Tibial nerve (tissue), 4 donors: ENCODE measurements at regions not wholly inside any gene's neighbourhood (a gene's known extent, or its start where the extent isn't known, plus 50 kb on each side); places are given as distances from the start of the nearest gene placed in this dataset.
"Not testable (repeated sequence)": the region's sequence is repeated elsewhere in the genome, so short reads cannot be mapped to it uniquely, and the experiment has no call there.

Experiments used
- EP300 ChIP-seq, 2 donors: sonication (generic); formaldehyde crosslinking; IDR thresholded peaks; one replicate each; pipeline ENCODE4 v1.6.1; 2017; ENCODE audit warnings: antibody characterized with exemption in 2 of 2, mild to moderate bottlenecking in 1 of 2
- POLR2A ChIP-seq, 2 donors: fragments of 450-650 bp; IDR thresholded peaks; one replicate each; pipeline ENCODE4 v1.6.1; 2017; ENCODE audit warnings: antibody characterized with exemption in 2 of 2, mild to moderate bottlenecking in 2 of 2, moderate library complexity in 2 of 2
- TF ChIP-seq, protein P1 (sequence below), 5 experiments: fragments of 200-600 bp in 3 of 5; fragments of 450-650 bp in 2 of 5; sonication (generic) in 3 of 5; IDR thresholded peaks; one replicate each; pipeline ENCODE4 v1.5.1; 2016 to 2019; ENCODE audit warnings: antibody characterized with exemption in 5 of 5, mild to moderate bottlenecking in 3 of 5, moderate library complexity in 2 of 5

DNA sequence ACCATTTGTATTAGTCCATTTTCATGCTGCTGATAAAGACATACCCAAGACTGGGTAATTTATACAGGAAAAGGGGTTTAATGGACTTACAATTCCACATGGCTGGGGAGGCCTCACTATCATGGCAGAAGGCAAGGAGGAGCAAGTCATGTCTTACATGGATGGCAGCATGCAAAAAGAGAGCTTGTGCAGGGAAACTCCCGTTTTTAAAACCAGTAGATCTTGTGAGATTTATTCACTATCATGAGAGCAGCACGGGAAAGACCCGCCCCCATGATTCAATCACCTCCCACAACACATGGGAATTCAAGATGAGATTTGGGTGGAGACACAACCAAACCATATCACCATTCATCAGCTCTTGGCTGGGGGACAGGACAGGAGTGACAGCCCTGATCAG, 189.0 kb downstream of the UACA start:
- TF ChIP-seq, protein P1, sequence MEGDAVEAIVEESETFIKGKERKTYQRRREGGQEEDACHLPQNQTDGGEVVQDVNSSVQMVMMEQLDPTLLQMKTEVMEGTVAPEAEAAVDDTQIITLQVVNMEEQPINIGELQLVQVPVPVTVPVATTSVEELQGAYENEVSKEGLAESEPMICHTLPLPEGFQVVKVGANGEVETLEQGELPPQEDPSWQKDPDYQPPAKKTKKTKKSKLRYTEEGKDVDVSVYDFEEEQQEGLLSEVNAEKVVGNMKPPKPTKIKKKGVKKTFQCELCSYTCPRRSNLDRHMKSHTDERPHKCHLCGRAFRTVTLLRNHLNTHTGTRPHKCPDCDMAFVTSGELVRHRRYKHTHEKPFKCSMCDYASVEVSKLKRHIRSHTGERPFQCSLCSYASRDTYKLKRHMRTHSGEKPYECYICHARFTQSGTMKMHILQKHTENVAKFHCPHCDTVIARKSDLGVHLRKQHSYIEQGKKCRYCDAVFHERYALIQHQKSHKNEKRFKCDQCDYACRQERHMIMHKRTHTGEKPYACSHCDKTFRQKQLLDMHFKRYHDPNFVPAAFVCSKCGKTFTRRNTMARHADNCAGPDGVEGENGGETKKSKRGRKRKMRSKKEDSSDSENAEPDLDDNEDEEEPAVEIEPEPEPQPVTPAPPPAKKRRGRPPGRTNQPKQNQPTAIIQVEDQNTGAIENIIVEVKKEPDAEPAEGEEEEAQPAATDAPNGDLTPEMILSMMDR (IDR thresholded peaks at IDR 0.05) = not testable (repeated sequence)
- not testable (repeated sequence) for TF ChIP-seq POLR2A, EP300 (IDR thresholded peaks at IDR 0.05)
